Peyer's patch (tissue), 4 donors: ENCODE measurements at regions not wholly inside any gene's neighbourhood (a gene's known extent, or its start where the extent isn't known, plus 50 kb on each side); places are given as distances from the start of the nearest gene placed in this dataset.

ENCODE experiments used
- DNase-seq, 3 donors: peaks; one replicate each; pipeline ENCODE4 v3.0.0-alpha.2; 2017 to 2019
- H3K27ac ChIP-seq, 4 donors: fragments of 200-600 bp; sonication (generic); one replicate each; pipeline ENCODE4 v1.5.1; 2016 to 2019
- H3K27me3 ChIP-seq, 2 donors: fragments of 200-600 bp; sonication (generic); one replicate each; pipeline ENCODE4 v1.5.1; 2019
- H3K36me3 ChIP-seq, 3 donors: fragments of 200-600 bp; sonication (generic); one replicate each; pipeline ENCODE4 v1.5.1; 2016 to 2019
- H3K4me1 ChIP-seq, 4 donors: fragments of 200-600 bp; sonication (generic); one replicate each; pipeline ENCODE4 v1.5.1; 2016 to 2019
- H3K4me3 ChIP-seq, 4 donors: fragments of 200-600 bp; sonication (generic); 1 replicate in 3 of 4; 2 replicates in 1 of 4; pipeline ENCODE4 v1.5.1; 2016 to 2019; ENCODE audit warnings: mild to moderate bottlenecking in 1 of 4
- H3K9me3 ChIP-seq, 4 donors: fragments of 200-600 bp; sonication (generic); one replicate each; pipeline ENCODE4 v1.5.1; 2016 to 2019; ENCODE audit warnings: mild to moderate bottlenecking in 1 of 4
- CTCF ChIP-seq, 6 experiments: fragments of 450-650 bp in 4 of 6; fragments of 200-600 bp in 2 of 6; sonication (generic) in 1 of 6; IDR thresholded peaks; one replicate each; pipeline ENCODE4 v1.5.1; 2017 to 2019; ENCODE audit warnings: antibody characterized with exemption in 6 of 6, mild to moderate bottlenecking in 3 of 6, moderate library complexity in 1 of 6
- POLR2A ChIP-seq, 2 donors: fragments of 450-650 bp; IDR thresholded peaks; one replicate each; pipeline ENCODE4 v1.5.1; 2017; ENCODE audit warnings: antibody characterized with exemption in 2 of 2, mild to moderate bottlenecking in 2 of 2, moderate library complexity in 2 of 2

- no peak for DNase-seq
- Histone ChIP-seq H3K27ac (no peak overlapping the region), H3K4me3 (no peak overlapping the region), H3K9me3 (no peaks in the 10 kb centered on the region), H3K36me3 (no peaks in the 10 kb centered on the region), H3K4me1 (no peaks in the 10 kb centered on the region), H3K27me3 (no peaks in the 10 kb centered on the region)
- TF ChIP-seq POLR2A (IDR thresholded peaks at IDR 0.05), result no peak
These were observed 1433.8 kb upstream of the SLC39A10 start for GRCh38 chr2:194223218-194223617.

GRCh38 chr2:194214192-194214591 lies 1442.8 kb upstream of the SLC39A10 start:
- Histone ChIP-seq H3K27me3 (no peaks in the 10 kb centered on the region), H3K9me3 (no peaks in the 10 kb centered on the region), H3K36me3 (no peaks in the 10 kb centered on the region), H3K4me1 (no peaks in the 10 kb centered on the region), H3K27ac (no peak overlapping the region), H3K4me3 (no peak overlapping the region)
- TF ChIP-seq POLR2A (IDR thresholded peaks at IDR 0.05), result no peak
- TF ChIP-seq CTCF (IDR thresholded peaks at IDR 0.05), result no peak
- DNase-seq, result no peak

GRCh38 chr2:194205568-194206227 lies 1451.3 kb upstream of the SLC39A10 start:
- Histone ChIP-seq H3K27ac (no peak overlapping the region), H3K4me3 (no peak overlapping the region), H3K9me3 (no peaks in the 10 kb centered on the region), H3K36me3 (no peaks in the 10 kb centered on the region), H3K27me3 (no peaks in the 10 kb centered on the region), H3K4me1 (no peaks in the 10 kb centered on the region)
- no peak for DNase-seq
- TF ChIP-seq POLR2A (IDR thresholded peaks at IDR 0.05) (no peak), CTCF (IDR thresholded peaks at IDR 0.05) (no peak)

GRCh38 chr2:194203898-194204297 lies 1453.1 kb upstream of the SLC39A10 start:
- Histone ChIP-seq H3K4me1 (no peaks in the 10 kb centered on the region), H3K4me3 (no peak overlapping the region), H3K27me3 (no peaks in the 10 kb centered on the region), H3K27ac (no peak overlapping the region), H3K9me3 (no peaks in the 10 kb centered on the region), H3K36me3 (no peaks in the 10 kb centered on the region)
- TF ChIP-seq CTCF (IDR thresholded peaks at IDR 0.05) (no peak), POLR2A (IDR thresholded peaks at IDR 0.05) (no peak)
- DNase-seq, result no peak

GRCh38 chr2:194182888-194183287 lies 1474.1 kb upstream of the SLC39A10 start:
- H3K36me3 ChIP-seq, result no peaks in the 10 kb centered on the region
- DNase-seq, result no peak
- no peaks in the 10 kb centered on the region for H3K9me3 ChIP-seq
- no peak overlapping the region for H3K4me3 ChIP-seq
- no peaks in the 10 kb centered on the region for H3K27me3 ChIP-seq
- no peak overlapping the region for H3K27ac ChIP-seq
- TF ChIP-seq CTCF (IDR thresholded peaks at IDR 0.05), result no peak
- no peak for TF ChIP-seq POLR2A (IDR thresholded peaks at IDR 0.05)
- H3K4me1 ChIP-seq, result no peaks in the 10 kb centered on the region

GRCh38 chr2:194176134-194176533 lies 1480.9 kb upstream of the SLC39A10 start:
- Histone ChIP-seq H3K4me1 (no peaks in the 10 kb centered on the region), H3K27ac (no peak overlapping the region), H3K27me3 (no peaks in the 10 kb centered on the region), H3K36me3 (no peaks in the 10 kb centered on the region), H3K9me3 (no peaks in the 10 kb centered on the region), H3K4me3 (no peak overlapping the region)
- peak in 1 of 3 donors; percentile 33 for DNase-seq
- TF ChIP-seq CTCF (IDR thresholded peaks at IDR 0.05) (no peak), POLR2A (IDR thresholded peaks at IDR 0.05) (no peak)
